ENCODE measurements at regions not wholly inside any gene's neighbourhood (a gene's known extent, or its start where the extent isn't known, plus 50 kb on each side); places are given as distances from the start of the nearest gene placed in this dataset.

DNA sequence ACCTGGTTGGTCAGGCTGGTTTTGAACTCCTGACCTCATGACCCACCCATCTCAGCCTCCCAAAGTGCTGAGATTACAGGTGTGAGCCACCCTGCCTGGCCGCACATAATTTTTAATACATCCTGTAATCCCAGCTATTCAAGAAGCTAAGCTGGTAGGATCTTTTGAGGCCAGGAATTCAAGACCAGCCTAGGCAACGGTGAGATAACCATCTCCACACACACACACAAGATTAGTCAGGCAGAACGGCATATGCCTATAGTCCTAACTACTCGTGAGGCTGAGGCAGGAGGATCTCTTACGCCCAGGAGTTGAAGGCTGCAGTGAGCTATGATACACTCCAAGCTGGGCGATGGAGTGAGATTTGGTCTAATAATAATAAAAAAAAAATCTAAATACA lies 212.4 kb upstream of the NEIL3 start:
- TF ChIP-seq, protein P1, sequence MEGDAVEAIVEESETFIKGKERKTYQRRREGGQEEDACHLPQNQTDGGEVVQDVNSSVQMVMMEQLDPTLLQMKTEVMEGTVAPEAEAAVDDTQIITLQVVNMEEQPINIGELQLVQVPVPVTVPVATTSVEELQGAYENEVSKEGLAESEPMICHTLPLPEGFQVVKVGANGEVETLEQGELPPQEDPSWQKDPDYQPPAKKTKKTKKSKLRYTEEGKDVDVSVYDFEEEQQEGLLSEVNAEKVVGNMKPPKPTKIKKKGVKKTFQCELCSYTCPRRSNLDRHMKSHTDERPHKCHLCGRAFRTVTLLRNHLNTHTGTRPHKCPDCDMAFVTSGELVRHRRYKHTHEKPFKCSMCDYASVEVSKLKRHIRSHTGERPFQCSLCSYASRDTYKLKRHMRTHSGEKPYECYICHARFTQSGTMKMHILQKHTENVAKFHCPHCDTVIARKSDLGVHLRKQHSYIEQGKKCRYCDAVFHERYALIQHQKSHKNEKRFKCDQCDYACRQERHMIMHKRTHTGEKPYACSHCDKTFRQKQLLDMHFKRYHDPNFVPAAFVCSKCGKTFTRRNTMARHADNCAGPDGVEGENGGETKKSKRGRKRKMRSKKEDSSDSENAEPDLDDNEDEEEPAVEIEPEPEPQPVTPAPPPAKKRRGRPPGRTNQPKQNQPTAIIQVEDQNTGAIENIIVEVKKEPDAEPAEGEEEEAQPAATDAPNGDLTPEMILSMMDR (IDR thresholded peaks at IDR 0.05), result no peak
- no peak for TF ChIP-seq POLR2A (IDR thresholded peaks at IDR 0.05)
- no peak for TF ChIP-seq EP300 (IDR thresholded peaks at IDR 0.05)
- TF ChIP-seq POLR2AphosphoS5 (IDR thresholded peaks at IDR 0.05), result no peak
